GM23338 (cell line): ENCODE measurements at regions not wholly inside any gene's neighbourhood (a gene's known extent, or its start where the extent isn't known, plus 50 kb on each side); places are given as distances from the start of the nearest gene placed in this dataset.

Experiments
- ATAC-seq: fragments of 200-7000 bp; cut with Tn5 transposase; 3 replicates; pipeline ENCODE4 v1.9.1; 2020
- DNase-seq: peaks from one replicate; pipeline ENCODE4 v3.0.0-alpha.2; 2015; ENCODE audit warnings: low spot score
- H2AFZ ChIP-seq: fragments of 200-600 bp; sonication (generic); 2 replicates; pipeline ENCODE4 v1.8.0; 2016; ENCODE audit warnings: antibody characterized with exemption, mild to moderate bottlenecking, moderate library complexity
- H3F3A ChIP-seq: fragments of 200-600 bp; sonication (generic); replicated peaks from 2 replicates; pipeline ENCODE4 v1.8.0; 2017; ENCODE audit warnings: antibody characterized with exemption, mixed run types, low read depth
- H3K27ac ChIP-seq: fragments of 200-600 bp; sonication (generic); 2 replicates; pipeline ENCODE4 v1.6.1; 2016; ENCODE audit warnings: low read depth
- H3K27me3 ChIP-seq: fragments of 200-600 bp; sonication (generic); 2 replicates; pipeline ENCODE4 v1.8.0; 2016; ENCODE audit warnings: mild to moderate bottlenecking, mixed run types, moderate library complexity; ENCODE audit not compliant: insufficient read depth
- H3K36me3 ChIP-seq: fragments of 200-600 bp; sonication (generic); 2 replicates; pipeline ENCODE4 v1.8.0; 2016; ENCODE audit warnings: mild to moderate bottlenecking; ENCODE audit not compliant: insufficient read depth
- H3K4me1 ChIP-seq: fragments of 200-600 bp; sonication (generic); 2 replicates; pipeline ENCODE4 v1.8.0; 2016; ENCODE audit warnings: mild to moderate bottlenecking, moderate library complexity; ENCODE audit not compliant: insufficient read depth
- H3K4me2 ChIP-seq: fragments of 200-600 bp; sonication (generic); 2 replicates; pipeline ENCODE4 v1.7.1; 2017; ENCODE audit warnings: mixed run types
- H3K4me3 ChIP-seq: fragments of 200-600 bp; sonication (generic); 2 replicates; pipeline ENCODE4 v1.6.1; 2016; ENCODE audit warnings: mixed run types
- H3K79me2 ChIP-seq: fragments of 200-600 bp; sonication (generic); replicated peaks from 2 replicates; pipeline ENCODE4 v1.8.0; 2017; ENCODE audit warnings: mild to moderate bottlenecking; ENCODE audit not compliant: insufficient read depth
- H3K9me2 ChIP-seq: fragments of 200-600 bp; sonication (generic); 2 replicates; pipeline ENCODE4 v1.8.0; 2017; ENCODE audit not compliant: insufficient read depth
- H4K20me1 ChIP-seq: fragments of 200-600 bp; sonication (generic); replicated peaks from 2 replicates; pipeline ENCODE4 v1.8.0; 2017; ENCODE audit warnings: mild to moderate bottlenecking; ENCODE audit not compliant: insufficient read depth
- H3K27ac Mint-ChIP-seq: 2 replicates; pipeline ENCODE4 v1.8.0; 2020; ENCODE audit warnings: inconsistent platforms, mild to moderate bottlenecking, moderate library complexity, mixed read lengths
- H3K27me3 Mint-ChIP-seq: 3 replicates; pipeline ENCODE4 v1.8.0; 2022; ENCODE audit warnings: low read depth, mild to moderate bottlenecking, moderate library complexity, mixed read lengths, inconsistent platforms; ENCODE audit not compliant: insufficient read depth, poor library complexity
- H3K36me3 Mint-ChIP-seq: 3 replicates; pipeline ENCODE4 v1.8.0; 2021; ENCODE audit warnings: low read depth, mild to moderate bottlenecking, inconsistent platforms, moderate library complexity, mixed read lengths
- H3K4me1 Mint-ChIP-seq: 3 replicates; pipeline ENCODE4 v1.8.0; 2020; ENCODE audit warnings: mild to moderate bottlenecking, inconsistent platforms, mixed read lengths
- H3K4me3 Mint-ChIP-seq: 3 replicates; pipeline ENCODE4 v1.8.0; 2021; ENCODE audit warnings: moderate library complexity, mild to moderate bottlenecking, inconsistent platforms, mixed read lengths
- H3K9me3 Mint-ChIP-seq: 3 replicates; pipeline ENCODE4 v1.8.0; 2020; ENCODE audit warnings: moderate library complexity, mild to moderate bottlenecking, inconsistent platforms, mixed read lengths
- CREB1 ChIP-seq: fragments of 250-450 bp; sonication (Bioruptor Pico); IDR thresholded peaks from 2 replicates; pipeline ENCODE4 v1.5.0; 2020; ENCODE audit warnings: low read depth, mild to moderate bottlenecking, moderate library complexity
- JUNB ChIP-seq: IDR thresholded peaks from one replicate; pipeline ENCODE4 v1.6.1; 2016; ENCODE audit warnings: antibody characterized with exemption; ENCODE audit not compliant: unreplicated experiment
- NANOG ChIP-seq: IDR thresholded peaks from 2 replicates; pipeline ENCODE4 v1.6.1; 2016; ENCODE audit warnings: antibody characterized with exemption, borderline replicate concordance
- POLR2AphosphoS5 ChIP-seq: IDR thresholded peaks from 2 replicates; pipeline ENCODE4 v1.6.1; 2016; ENCODE audit warnings: antibody characterized with exemption, low read depth
- REST ChIP-seq: IDR thresholded peaks from one replicate; pipeline ENCODE4 v1.6.1; 2018; ENCODE audit warnings: antibody characterized with exemption; ENCODE audit not compliant: unreplicated experiment
- STAT1 ChIP-seq: IDR thresholded peaks from one replicate; pipeline ENCODE4 v1.6.1; 2016; ENCODE audit warnings: antibody characterized with exemption; ENCODE audit not compliant: unreplicated experiment
- ZNF114 ChIP-seq: fragments of 250-450 bp; sonication (Bioruptor Pico); IDR thresholded peaks from 2 replicates; pipeline ENCODE4 v1.5.0; 2020; ENCODE audit warnings: mild to moderate bottlenecking, moderate library complexity
- TF ChIP-seq, protein P1 (sequence below), 2 experiments: fragments of 200-600 bp in 1 of 2; sonication (generic) in 1 of 2; conservative IDR thresholded peaks; 2 replicates each; pipeline versions ENCODE4 v1.5.1 to v1.6.1; 2016 to 2017; ENCODE audit warnings: antibody characterized with exemption in 2 of 2, low read depth in 2 of 2, mild to moderate bottlenecking in 2 of 2, moderate library complexity in 1 of 2
- TF ChIP-seq, protein P2 (sequence below): fragments of 250-450 bp; sonication (Bioruptor Pico); IDR thresholded peaks from 2 replicates; pipeline ENCODE4 v1.5.0; 2020; ENCODE audit warnings: mild to moderate bottlenecking, moderate library complexity

GRCh38 chr7:10708447-10708846 lies 265.2 kb upstream of the PHF14 start:
- Mint-ChIP-seq H3K9me3 (no peaks in the 10 kb centered on the region), H3K4me1 (no peaks in the 10 kb centered on the region), H3K4me3 (no peak overlapping the region), H3K36me3 (no peaks in the 10 kb centered on the region), H3K27ac (no peak overlapping the region), H3K27me3 (peaks cover 3% of the 10 kb centered on the region)
- H3K27ac ChIP-seq = no peak overlapping the region
- no peak overlapping the region for H3K4me2 ChIP-seq
- DNase-seq (peak; percentile 73), ATAC-seq (peak; percentile 89)
- no peaks in the 10 kb centered on the region for H3K9me2 ChIP-seq
- H3F3A ChIP-seq = no peaks in the 10 kb centered on the region
- no peaks in the 10 kb centered on the region for H4K20me1 ChIP-seq
- TF ChIP-seq CREB1 = no peak
- TF ChIP-seq, protein P1, sequence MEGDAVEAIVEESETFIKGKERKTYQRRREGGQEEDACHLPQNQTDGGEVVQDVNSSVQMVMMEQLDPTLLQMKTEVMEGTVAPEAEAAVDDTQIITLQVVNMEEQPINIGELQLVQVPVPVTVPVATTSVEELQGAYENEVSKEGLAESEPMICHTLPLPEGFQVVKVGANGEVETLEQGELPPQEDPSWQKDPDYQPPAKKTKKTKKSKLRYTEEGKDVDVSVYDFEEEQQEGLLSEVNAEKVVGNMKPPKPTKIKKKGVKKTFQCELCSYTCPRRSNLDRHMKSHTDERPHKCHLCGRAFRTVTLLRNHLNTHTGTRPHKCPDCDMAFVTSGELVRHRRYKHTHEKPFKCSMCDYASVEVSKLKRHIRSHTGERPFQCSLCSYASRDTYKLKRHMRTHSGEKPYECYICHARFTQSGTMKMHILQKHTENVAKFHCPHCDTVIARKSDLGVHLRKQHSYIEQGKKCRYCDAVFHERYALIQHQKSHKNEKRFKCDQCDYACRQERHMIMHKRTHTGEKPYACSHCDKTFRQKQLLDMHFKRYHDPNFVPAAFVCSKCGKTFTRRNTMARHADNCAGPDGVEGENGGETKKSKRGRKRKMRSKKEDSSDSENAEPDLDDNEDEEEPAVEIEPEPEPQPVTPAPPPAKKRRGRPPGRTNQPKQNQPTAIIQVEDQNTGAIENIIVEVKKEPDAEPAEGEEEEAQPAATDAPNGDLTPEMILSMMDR (conservative IDR thresholded peaks at IDR 0.05; ENCODE audit: low read depth in 2 of 2) = peak; percentile 65 to 84
- no peaks in the 10 kb centered on the region for H3K27me3 ChIP-seq
- H3K79me2 ChIP-seq = no peaks in the 10 kb centered on the region
- no peak overlapping the region for H3K4me3 ChIP-seq
- H3K4me1 ChIP-seq = no peaks in the 10 kb centered on the region
- no peaks in the 10 kb centered on the region for H3K36me3 ChIP-seq
- no peak overlapping the region for H2AFZ ChIP-seq

- DNase-seq (no peak), ATAC-seq (no peak)
- no peaks in the 10 kb centered on the region for H3K9me3 Mint-ChIP-seq
- H3K27ac Mint-ChIP-seq = peak overlapping the region; percentile 13; the same call in 1 of the 2 replicates
- H3K27me3 Mint-ChIP-seq = no peaks in the 10 kb centered on the region
- H3K79me2 ChIP-seq = no peaks in the 10 kb centered on the region
- H3K27ac ChIP-seq = no peak overlapping the region
- peaks cover 7% of the 10 kb centered on the region for H3K4me1 Mint-ChIP-seq
- no peak overlapping the region for H3K4me2 ChIP-seq
- no peak overlapping the region for H3K4me3 ChIP-seq
- H3K4me1 ChIP-seq = no peaks in the 10 kb centered on the region
- no peaks in the 10 kb centered on the region for H3K27me3 ChIP-seq
- H3K36me3 ChIP-seq = no peaks in the 10 kb centered on the region
- H3K36me3 Mint-ChIP-seq = no peaks in the 10 kb centered on the region
- H4K20me1 ChIP-seq = no peaks in the 10 kb centered on the region
- no peak overlapping the region for H3K4me3 Mint-ChIP-seq
- no peak overlapping the region for H2AFZ ChIP-seq
- H3F3A ChIP-seq = no peaks in the 10 kb centered on the region
- H3K9me2 ChIP-seq = 0 out of 2 replicates have a peak, but pooled peaks cover 4% of the 10 kb centered on the region
- TF ChIP-seq, protein P2, sequence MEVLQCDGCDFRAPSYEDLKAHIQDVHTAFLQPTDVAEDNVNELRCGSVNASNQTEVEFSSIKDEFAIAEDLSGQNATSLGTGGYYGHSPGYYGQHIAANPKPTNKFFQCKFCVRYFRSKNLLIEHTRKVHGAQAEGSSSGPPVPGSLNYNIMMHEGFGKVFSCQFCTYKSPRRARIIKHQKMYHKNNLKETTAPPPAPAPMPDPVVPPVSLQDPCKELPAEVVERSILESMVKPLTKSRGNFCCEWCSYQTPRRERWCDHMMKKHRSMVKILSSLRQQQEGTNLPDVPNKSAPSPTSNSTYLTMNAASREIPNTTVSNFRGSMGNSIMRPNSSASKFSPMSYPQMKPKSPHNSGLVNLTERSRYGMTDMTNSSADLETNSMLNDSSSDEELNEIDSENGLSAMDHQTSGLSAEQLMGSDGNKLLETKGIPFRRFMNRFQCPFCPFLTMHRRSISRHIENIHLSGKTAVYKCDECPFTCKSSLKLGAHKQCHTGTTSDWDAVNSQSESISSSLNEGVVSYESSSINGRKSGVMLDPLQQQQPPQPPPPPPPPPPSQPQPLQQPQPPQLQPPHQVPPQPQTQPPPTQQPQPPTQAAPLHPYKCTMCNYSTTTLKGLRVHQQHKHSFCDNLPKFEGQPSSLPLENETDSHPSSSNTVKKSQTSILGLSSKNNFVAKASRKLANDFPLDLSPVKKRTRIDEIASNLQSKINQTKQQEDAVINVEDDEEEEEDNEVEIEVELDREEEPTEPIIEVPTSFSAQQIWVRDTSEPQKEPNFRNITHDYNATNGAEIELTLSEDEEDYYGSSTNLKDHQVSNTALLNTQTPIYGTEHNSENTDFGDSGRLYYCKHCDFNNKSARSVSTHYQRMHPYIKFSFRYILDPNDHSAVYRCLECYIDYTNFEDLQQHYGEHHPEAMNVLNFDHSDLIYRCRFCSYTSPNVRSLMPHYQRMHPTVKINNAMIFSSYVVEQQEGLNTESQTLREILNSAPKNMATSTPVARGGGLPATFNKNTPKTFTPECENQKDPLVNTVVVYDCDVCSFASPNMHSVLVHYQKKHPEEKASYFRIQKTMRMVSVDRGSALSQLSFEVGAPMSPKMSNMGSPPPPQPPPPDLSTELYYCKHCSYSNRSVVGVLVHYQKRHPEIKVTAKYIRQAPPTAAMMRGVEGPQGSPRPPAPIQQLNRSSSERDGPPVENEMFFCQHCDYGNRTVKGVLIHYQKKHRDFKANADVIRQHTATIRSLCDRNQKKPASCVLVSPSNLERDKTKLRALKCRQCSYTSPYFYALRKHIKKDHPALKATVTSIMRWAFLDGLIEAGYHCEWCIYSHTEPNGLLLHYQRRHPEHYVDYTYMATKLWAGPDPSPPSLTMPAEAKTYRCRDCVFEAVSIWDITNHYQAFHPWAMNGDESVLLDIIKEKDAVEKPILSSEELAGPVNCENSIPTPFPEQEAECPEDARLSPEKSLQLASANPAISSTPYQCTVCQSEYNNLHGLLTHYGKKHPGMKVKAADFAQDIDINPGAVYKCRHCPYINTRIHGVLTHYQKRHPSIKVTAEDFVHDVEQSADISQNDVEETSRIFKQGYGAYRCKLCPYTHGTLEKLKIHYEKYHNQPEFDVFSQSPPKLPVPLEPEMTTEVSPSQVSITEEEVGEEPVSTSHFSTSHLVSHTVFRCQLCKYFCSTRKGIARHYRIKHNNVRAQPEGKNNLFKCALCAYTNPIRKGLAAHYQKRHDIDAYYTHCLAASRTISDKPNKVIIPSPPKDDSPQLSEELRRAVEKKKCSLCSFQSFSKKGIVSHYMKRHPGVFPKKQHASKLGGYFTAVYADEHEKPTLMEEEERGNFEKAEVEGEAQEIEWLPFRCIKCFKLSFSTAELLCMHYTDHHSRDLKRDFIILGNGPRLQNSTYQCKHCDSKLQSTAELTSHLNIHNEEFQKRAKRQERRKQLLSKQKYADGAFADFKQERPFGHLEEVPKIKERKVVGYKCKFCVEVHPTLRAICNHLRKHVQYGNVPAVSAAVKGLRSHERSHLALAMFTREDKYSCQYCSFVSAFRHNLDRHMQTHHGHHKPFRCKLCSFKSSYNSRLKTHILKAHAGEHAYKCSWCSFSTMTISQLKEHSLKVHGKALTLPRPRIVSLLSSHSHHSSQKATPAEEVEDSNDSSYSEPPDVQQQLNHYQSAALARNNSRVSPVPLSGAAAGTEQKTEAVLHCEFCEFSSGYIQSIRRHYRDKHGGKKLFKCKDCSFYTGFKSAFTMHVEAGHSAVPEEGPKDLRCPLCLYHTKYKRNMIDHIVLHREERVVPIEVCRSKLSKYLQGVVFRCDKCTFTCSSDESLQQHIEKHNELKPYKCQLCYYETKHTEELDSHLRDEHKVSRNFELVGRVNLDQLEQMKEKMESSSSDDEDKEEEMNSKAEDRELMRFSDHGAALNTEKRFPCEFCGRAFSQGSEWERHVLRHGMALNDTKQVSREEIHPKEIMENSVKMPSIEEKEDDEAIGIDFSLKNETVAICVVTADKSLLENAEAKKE = no peak
- TF ChIP-seq ZNF114 (no peak), JUNB (no peak), POLR2AphosphoS5 (no peak), NANOG (no peak), CREB1 (no peak), STAT1 (no peak), REST (no peak)
Measured at GRCh38 chr7:10718768-10719167, 254.9 kb upstream of the PHF14 start.
